OCI-LY7 (cell line): ENCODE measurements at regions not wholly inside any gene's neighbourhood (a gene's known extent, or its start where the extent isn't known, plus 50 kb on each side); places are given as distances from the start of the nearest gene placed in this dataset.

Experiments used
- BruUV-seq: library from RNA; stranded (reverse); fragments of 400-500 nt; replicated peaks from 2 replicates; lab custom pipeline; 2021; lab: Mats Ljungman, UMichigan
- CTCF ChIA-PET: fragments of 300-600 bp; sonication (Branson Sonifier 250); formaldehyde crosslinking; loops from one replicate; lab custom pipeline; 2022; ENCODE audit warnings: antibody characterized with exemption; ENCODE audit not compliant: unreplicated experiment; lab: Charles Lee
- POLR2A ChIA-PET: fragments of 300-600 bp; sonication (Branson Sonifier 250); formaldehyde crosslinking; loops from one replicate; lab custom pipeline; 2022; ENCODE audit warnings: antibody characterized with exemption; lab: Charles Lee
- DNase-seq: peaks from one replicate; pipeline ENCODE4 v3.0.0-alpha.2; 2015; ENCODE audit warnings: low spot score
- H2AFZ ChIP-seq: fragments of 200-600 bp; sonication (generic), shearing (Covaris generic); 2 replicates; pipeline ENCODE4 v1.6.1; 2014; ENCODE audit warnings: mild to moderate bottlenecking, antibody characterized with exemption, low read length, moderate library complexity
- H3K27ac ChIP-seq: fragments of 200-600 bp; sonication (generic); 2 replicates; pipeline ENCODE4 v1.5.1; 2014; ENCODE audit warnings: mixed run types, low read depth, mild to moderate bottlenecking, moderate library complexity, low read length, inconsistent platforms; ENCODE audit not compliant: poor library complexity, severe bottlenecking
- H3K36me3 ChIP-seq: fragments of 200-600 bp; sonication (generic); 2 replicates; pipeline ENCODE4 v1.6.1; 2014; ENCODE audit warnings: mild to moderate bottlenecking, antibody characterized with exemption, low read length, moderate library complexity, mixed read lengths; ENCODE audit not compliant: insufficient read depth
- H3K4me1 ChIP-seq: fragments of 200-600 bp; sonication (generic); 2 replicates; pipeline ENCODE4 v1.5.1; 2014; ENCODE audit warnings: mild to moderate bottlenecking, low read length; ENCODE audit not compliant: insufficient read depth, poor library complexity, severe bottlenecking
- H3K4me2 ChIP-seq: fragments of 200-600 bp; sonication (generic); 2 replicates; pipeline ENCODE4 v1.6.1; 2014; ENCODE audit warnings: mild to moderate bottlenecking, low read length
- H3K4me3 ChIP-seq: fragments of 200-600 bp; sonication (generic); 2 replicates; pipeline ENCODE4 v1.5.1; 2014; ENCODE audit warnings: mild to moderate bottlenecking, low read depth, low read length; ENCODE audit not compliant: poor library complexity, severe bottlenecking
- H3K79me2 ChIP-seq: fragments of 200-600 bp; sonication (generic); 2 replicates; pipeline ENCODE4 v1.6.1; 2016; ENCODE audit warnings: low read depth, mild to moderate bottlenecking, low read length, moderate library complexity, mixed read lengths; ENCODE audit not compliant: insufficient read depth
- H3K9me2 ChIP-seq: fragments of 200-600 bp; sonication (generic); 2 replicates; pipeline ENCODE4 v1.6.1; 2016; ENCODE audit warnings: mild to moderate bottlenecking, low read length, mixed read lengths; ENCODE audit not compliant: insufficient read depth
- H3K9me3 ChIP-seq: fragments of 200-600 bp; sonication (generic); 2 replicates; pipeline ENCODE4 v1.6.1; 2014; ENCODE audit warnings: mild to moderate bottlenecking, mixed run types, low read length, mixed read lengths
- H4K20me1 ChIP-seq: fragments of 200-600 bp; sonication (generic); 2 replicates; pipeline ENCODE4 v1.6.1; 2014; ENCODE audit warnings: mild to moderate bottlenecking, antibody characterized with exemption, low read length, moderate library complexity, mixed read lengths; ENCODE audit not compliant: insufficient read depth
- CTCF ChIP-seq: fragments of 200-600 bp; sonication (generic); conservative IDR thresholded peaks from 2 replicates; pipeline ENCODE4 v1.5.1; 2014; ENCODE audit warnings: mild to moderate bottlenecking, antibody characterized with exemption, low read length, moderate library complexity, mixed read lengths
- EZH2phosphoT487 ChIP-seq: fragments of 200-600 bp; sonication (generic); IDR thresholded peaks from 2 replicates; pipeline ENCODE4 v1.6.1; 2018; ENCODE audit warnings: low read depth, borderline replicate concordance, mild to moderate bottlenecking, mixed run types, antibody characterized with exemption, low read length, moderate library complexity, mixed read lengths
- intact Hi-C: fragments of 100-400 bp; cut with micrococcal nuclease; formaldehyde crosslinking; loops from one replicate; pipeline ENCODE4 v1.10.0; 2022; ENCODE audit not compliant: unreplicated experiment

DNA sequence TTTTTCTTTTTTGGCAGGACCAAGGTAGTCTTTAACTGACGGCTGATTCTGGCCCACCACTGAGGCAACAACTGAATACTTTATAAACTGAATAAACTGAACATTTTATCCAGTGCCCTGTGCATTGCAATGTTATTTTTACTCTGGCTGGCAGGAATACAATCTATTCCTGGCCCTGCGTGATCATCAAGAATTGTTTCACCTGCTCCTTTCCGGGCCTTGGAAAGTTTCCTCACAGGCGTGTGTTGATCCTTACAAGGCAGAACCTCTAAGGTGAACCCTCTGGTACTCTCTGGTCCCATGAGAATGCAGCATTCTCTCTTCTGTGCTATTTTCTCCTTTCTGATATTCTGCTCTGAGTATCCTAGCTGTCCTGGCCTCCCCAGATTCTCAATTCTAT lies 113.7 kb upstream of the KLHL29 start:
- Histone ChIP-seq H3K4me1 (no peaks in the 10 kb centered on the region), H2AFZ (no peak overlapping the region), H3K9me2 (no peaks in the 10 kb centered on the region), H3K36me3 (no peaks in the 10 kb centered on the region), H3K27ac (no peak overlapping the region), H3K79me2 (no peaks in the 10 kb centered on the region), H4K20me1 (no peaks in the 10 kb centered on the region), H3K4me2 (no peak overlapping the region), H3K9me3 (no peaks in the 10 kb centered on the region), H3K4me3 (no peak overlapping the region)
- intact Hi-C loops, result no loop called here
- no peak for DNase-seq
- BruUV-seq, result no TSS peak
- CTCF ChIA-PET, result no interaction called here
- POLR2A ChIA-PET, result no interaction called here
- no peak for TF ChIP-seq CTCF
- TF ChIP-seq EZH2phosphoT487, result no peak

DNA sequence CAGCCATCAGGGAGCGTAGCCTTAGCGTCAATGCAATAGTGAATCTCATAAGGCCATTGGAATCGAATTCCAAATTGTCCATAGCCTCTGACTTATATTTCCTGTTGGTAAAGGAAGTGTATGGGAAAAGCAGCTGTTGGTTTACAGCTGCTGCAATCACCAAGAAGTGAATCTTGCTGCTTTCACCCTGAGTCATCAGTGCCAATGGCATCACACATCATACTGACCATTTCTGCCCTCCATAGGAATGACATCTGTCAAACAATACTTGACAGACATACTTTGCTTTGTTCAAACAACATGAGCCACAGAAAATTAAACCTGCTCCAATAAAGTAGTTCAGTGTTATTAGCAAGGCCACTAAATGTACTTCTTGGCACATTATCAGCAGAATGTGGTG lies 111.2 kb upstream of the KLHL29 start:
- ChIA-PET POLR2A (no interaction called here), CTCF (no interaction called here)
- intact Hi-C loops, result no loop called here
- H3K79me2 ChIP-seq, result no peaks in the 10 kb centered on the region
- H3K4me2 ChIP-seq, result no peak overlapping the region
- no peaks in the 10 kb centered on the region for H3K36me3 ChIP-seq
- no TSS peak for BruUV-seq
- H3K4me1 ChIP-seq, result no peaks in the 10 kb centered on the region
- H3K9me3 ChIP-seq, result no peaks in the 10 kb centered on the region
- no peak for DNase-seq
- H3K27ac ChIP-seq, result no peak overlapping the region
- no peaks in the 10 kb centered on the region for H4K20me1 ChIP-seq
- no peak for TF ChIP-seq EZH2phosphoT487
- H3K4me3 ChIP-seq, result no peak overlapping the region
- H3K9me2 ChIP-seq, result no peaks in the 10 kb centered on the region
- no peak overlapping the region for H2AFZ ChIP-seq

DNA sequence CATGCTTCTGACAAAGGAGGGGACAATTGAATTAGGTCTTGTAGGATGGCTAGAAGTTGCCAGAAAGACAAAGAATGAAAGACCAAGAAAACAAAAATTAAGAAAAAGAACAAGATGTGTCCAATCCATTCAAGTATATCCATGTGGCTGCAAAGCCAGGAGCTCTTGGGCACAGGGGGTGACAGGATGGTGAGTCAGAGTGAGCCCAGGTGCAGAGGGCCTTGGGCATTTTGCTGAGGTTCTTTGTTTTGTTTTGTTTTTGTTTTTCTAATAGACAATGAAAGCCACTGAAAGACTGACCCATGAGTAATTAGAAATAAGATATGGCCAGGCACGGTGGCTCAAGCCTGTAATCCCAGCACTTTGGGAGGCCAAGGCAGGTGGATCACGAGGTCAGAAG lies 104.6 kb upstream of the KLHL29 start:
- TF ChIP-seq EZH2phosphoT487, result no peak
- TF ChIP-seq CTCF, result no peak
- Histone ChIP-seq H3K27ac (no peak overlapping the region), H3K4me1 (no peaks in the 10 kb centered on the region), H4K20me1 (no peaks in the 10 kb centered on the region), H3K36me3 (no peaks in the 10 kb centered on the region), H2AFZ (no peak overlapping the region), H3K79me2 (no peaks in the 10 kb centered on the region), H3K4me3 (no peak overlapping the region), H3K9me3 (no peaks in the 10 kb centered on the region), H3K9me2 (no peaks in the 10 kb centered on the region), H3K4me2 (no peak overlapping the region)
- no peak for DNase-seq
- intact Hi-C loops, result no loop called here
- BruUV-seq, result no TSS peak
- CTCF ChIA-PET, result no interaction called here
- POLR2A ChIA-PET, result no interaction called here
